Mesendoderm (in vitro differentiated cells): ENCODE measurements at regions not wholly inside any gene's neighbourhood (a gene's known extent, or its start where the extent isn't known, plus 50 kb on each side); places are given as distances from the start of the nearest gene placed in this dataset.
"Not testable (repeated sequence)": the region's sequence is repeated elsewhere in the genome, so short reads cannot be mapped to it uniquely, and the experiment has no call there.

Experiments used
- DNase-seq: peaks from one replicate; pipeline ENCODE4 v3.0.0; 2013
- H2AK5ac ChIP-seq: 2 replicates; pipeline ENCODE4 v1.6.1; 2013; ENCODE audit warnings: low read length, inconsistent platforms
- H2BK120ac ChIP-seq: 2 replicates; pipeline ENCODE4 v1.6.1; 2013; ENCODE audit warnings: low read depth, mild to moderate bottlenecking, low read length, moderate library complexity, mixed read lengths
- H2BK15ac ChIP-seq: replicated peaks from 2 replicates; pipeline ENCODE4 v1.6.1; 2013; ENCODE audit warnings: low read depth, mild to moderate bottlenecking, moderate library complexity
- H2BK5ac ChIP-seq: 2 replicates; pipeline ENCODE4 v1.6.1; 2013; ENCODE audit warnings: low read length, inconsistent platforms
- H3K18ac ChIP-seq: 2 replicates; pipeline ENCODE4 v1.6.1; 2013; ENCODE audit warnings: mild to moderate bottlenecking, low read length, mixed read lengths
- H3K23ac ChIP-seq: one replicate; pipeline ENCODE4 v1.6.1; 2013; ENCODE audit warnings: low read length
- H3K27ac ChIP-seq: 2 replicates; pipeline ENCODE4 v1.5.1; 2013; ENCODE audit warnings: low read depth, mild to moderate bottlenecking, inconsistent platforms, low read length, moderate library complexity
- H3K27me3 ChIP-seq: 2 replicates; pipeline ENCODE4 v1.6.1; 2013; ENCODE audit warnings: low read length, control low read depth, mild to moderate bottlenecking, inconsistent platforms; ENCODE audit not compliant: insufficient read depth, poor library complexity
- H3K36me3 ChIP-seq: 2 replicates; pipeline ENCODE4 v1.6.1; 2013; ENCODE audit warnings: low read length, inconsistent platforms; ENCODE audit not compliant: control insufficient read depth, insufficient read depth
- H3K4ac ChIP-seq: one replicate; pipeline ENCODE4 v1.6.1; 2013; ENCODE audit warnings: low read depth, mild to moderate bottlenecking, low read length, moderate library complexity
- H3K4me1 ChIP-seq: 2 replicates; pipeline ENCODE4 v1.6.1; 2013; ENCODE audit warnings: low read depth, low read length, inconsistent platforms; ENCODE audit not compliant: control insufficient read depth
- H3K4me2 ChIP-seq: 2 replicates; pipeline ENCODE4 v1.6.1; 2013; ENCODE audit warnings: low read length
- H3K4me3 ChIP-seq: 2 replicates; pipeline ENCODE4 v1.5.1; 2013; ENCODE audit warnings: mild to moderate bottlenecking, low read length
- H3K56ac ChIP-seq: one replicate; pipeline ENCODE4 v1.6.1; 2013; ENCODE audit warnings: low read length
- H3K79me1 ChIP-seq: 2 replicates; pipeline ENCODE4 v1.6.1; 2013; ENCODE audit warnings: low read length, inconsistent platforms
- H3K79me2 ChIP-seq: 2 replicates; pipeline ENCODE4 v1.6.1; 2013; ENCODE audit warnings: mild to moderate bottlenecking, low read length; ENCODE audit not compliant: control insufficient read depth, insufficient read depth
- H3K9ac ChIP-seq: 2 replicates; pipeline ENCODE4 v1.6.1; 2013; ENCODE audit warnings: low read length, inconsistent platforms
- H4K5ac ChIP-seq: one replicate; pipeline ENCODE4 v1.6.1; 2013; ENCODE audit warnings: low read length
- H4K8ac ChIP-seq: one replicate; pipeline ENCODE4 v1.6.1; 2013; ENCODE audit warnings: low read depth, mild to moderate bottlenecking, control low read depth, low read length, moderate library complexity
- WGBS: extraction: QIAGEN DNeasy Blood & Tissue Kit; methylation state at CpG from one replicate; pipeline ENCODE4 v1.1.7; 2013; ENCODE audit warnings: low lambda C conversion rate, missing lambda C conversion rate; ENCODE audit not compliant: insufficient coverage; ENCODE audit errors: extremely low coverage; 5-methylcytosine and 5-hydroxymethylcytosine counted together

DNA sequence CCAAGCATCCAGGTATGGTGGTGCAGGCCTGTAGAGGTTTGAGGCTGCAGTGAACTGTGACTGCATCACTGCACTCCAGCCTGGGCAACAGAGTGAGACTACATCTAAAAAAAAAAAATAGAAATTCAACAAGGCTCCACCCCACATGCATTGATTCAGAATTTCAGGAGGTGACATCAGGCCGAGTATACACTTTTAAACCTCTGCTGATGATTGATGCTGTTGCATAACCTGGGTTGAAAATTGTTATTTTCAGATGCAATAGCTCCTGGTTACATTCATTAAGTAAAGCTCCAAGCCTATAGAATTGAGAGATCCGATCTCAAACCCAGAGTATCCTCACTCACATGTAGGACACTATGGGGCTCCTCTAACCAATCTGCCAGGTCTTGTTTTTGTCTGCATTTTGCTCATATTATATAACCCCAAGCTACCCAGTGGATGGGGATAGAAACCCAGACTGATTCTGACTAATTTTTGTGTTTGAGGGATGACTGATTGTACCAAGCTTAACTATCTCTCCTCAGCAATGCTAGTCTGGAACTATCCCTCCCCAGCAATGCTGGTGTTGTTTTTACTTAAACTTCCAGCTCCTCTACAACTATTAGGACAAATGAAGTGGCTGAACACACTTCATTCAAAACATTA is 123.5 kb upstream of the PREP start:
- Histone ChIP-seq H4K8ac (no peak overlapping the region), H2BK120ac (no peak overlapping the region), H3K56ac (no peak overlapping the region), H3K4me1 (no peaks in the 10 kb centered on the region), H2BK5ac (no peak overlapping the region), H3K27ac (no peak overlapping the region), H3K79me1 (no peaks in the 10 kb centered on the region), H3K79me2 (no peaks in the 10 kb centered on the region), H4K5ac (no peak overlapping the region), H2BK15ac (no peak overlapping the region), H3K23ac (no peak overlapping the region), H3K4ac (no peak overlapping the region), H3K9ac (no peak overlapping the region), H3K4me3 (no peak overlapping the region), H3K4me2 (no peak overlapping the region), H3K36me3 (no peaks in the 10 kb centered on the region), H2AK5ac (no peak overlapping the region), H3K27me3 (no peaks in the 10 kb centered on the region), H3K18ac (no peak overlapping the region)
- WGBS: no CpG with 5 or more reads among the region's 2 CpGs
- DNase-seq: no peak

DNA sequence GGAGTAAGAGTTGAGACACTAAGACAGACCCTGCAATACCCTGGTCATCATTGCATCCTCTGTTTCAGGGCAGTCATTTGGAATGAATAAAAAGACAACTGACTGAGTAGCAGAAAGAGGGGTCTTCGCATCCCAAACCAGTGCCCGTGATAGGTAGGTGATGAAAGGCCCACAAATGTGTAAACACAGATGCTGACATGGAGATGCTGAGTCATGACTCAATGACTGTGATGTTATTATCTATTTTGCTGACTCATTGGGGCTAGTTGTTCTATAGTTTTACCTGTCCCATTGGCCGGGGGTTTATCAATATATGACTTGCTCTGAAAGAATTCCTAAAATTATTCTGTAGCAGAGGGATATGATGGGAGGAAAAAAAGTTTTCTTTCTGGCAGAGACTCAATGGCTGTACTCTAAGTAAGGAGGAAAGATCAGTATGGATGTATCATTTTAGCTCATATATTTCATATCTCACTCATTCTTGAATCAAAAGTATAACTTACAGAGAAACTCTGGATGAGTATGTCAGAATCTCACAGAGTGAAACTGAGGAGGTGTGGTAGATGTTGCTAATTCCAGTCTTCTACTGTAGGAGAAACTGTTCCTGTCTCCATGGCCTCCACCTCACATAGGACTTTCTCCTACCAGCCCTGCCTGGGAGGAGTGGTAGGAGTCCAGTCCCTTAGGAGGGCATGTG is 119.9 kb upstream of the PREP start:
- Histone ChIP-seq H3K23ac (no peak overlapping the region), H3K79me2 (no peaks in the 10 kb centered on the region), H2AK5ac (no peak overlapping the region), H3K27ac (no peak overlapping the region), H3K79me1 (no peaks in the 10 kb centered on the region), H3K36me3 (no peaks in the 10 kb centered on the region), H3K4me3 (no peak overlapping the region), H3K18ac (peak overlapping the region; percentile 51), H3K9ac (no peak overlapping the region), H4K5ac (no peak overlapping the region), H4K8ac (no peak overlapping the region), H3K56ac (no peak overlapping the region), H2BK5ac (no peak overlapping the region), H3K4me1 (no peaks in the 10 kb centered on the region), H2BK15ac (no peak overlapping the region), H3K4me2 (no peak overlapping the region), H2BK120ac (no peak overlapping the region), H3K27me3 (no peaks in the 10 kb centered on the region), H3K4ac (no peak overlapping the region)
- no CpG with 5 or more reads among the region's 3 CpGs for WGBS
- peak; percentile 15 for DNase-seq

DNA sequence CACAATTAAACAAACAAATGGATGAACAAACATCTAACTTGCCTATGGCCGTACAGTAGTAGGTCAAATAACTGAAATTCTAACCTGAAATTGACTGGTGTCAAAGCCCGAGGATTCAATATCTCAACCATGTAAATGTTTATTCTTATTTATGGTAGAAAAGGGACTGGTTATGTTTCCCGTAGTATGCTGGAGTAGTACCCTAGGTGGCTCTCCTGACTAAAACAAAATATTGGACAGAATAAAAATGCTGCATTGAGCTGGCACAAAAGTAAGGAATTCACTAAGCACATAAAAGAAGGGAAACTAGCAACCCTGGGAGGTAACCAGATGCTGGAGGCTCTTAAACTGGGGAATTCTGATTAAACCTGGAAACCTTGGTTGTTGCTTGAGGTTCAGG is 117.1 kb upstream of the PREP start:
- Histone ChIP-seq H3K79me1 (no peaks in the 10 kb centered on the region), H3K27ac (no peak overlapping the region), H3K56ac (no peak overlapping the region), H4K5ac (no peak overlapping the region), H3K4me2 (no peak overlapping the region), H3K79me2 (no peaks in the 10 kb centered on the region), H2BK15ac (no peak overlapping the region), H3K4ac (no peak overlapping the region), H3K9ac (no peak overlapping the region), H3K36me3 (no peaks in the 10 kb centered on the region), H3K18ac (no peak overlapping the region), H2BK120ac (no peak overlapping the region), H4K8ac (no peak overlapping the region), H3K4me3 (no peak overlapping the region), H3K27me3 (no peaks in the 10 kb centered on the region), H3K23ac (no peak overlapping the region), H3K4me1 (no peaks in the 10 kb centered on the region), H2BK5ac (no peak overlapping the region), H2AK5ac (no peak overlapping the region)
- WGBS: no CpG with 5 or more reads among the region's 3 CpGs
- no peak for DNase-seq

DNA sequence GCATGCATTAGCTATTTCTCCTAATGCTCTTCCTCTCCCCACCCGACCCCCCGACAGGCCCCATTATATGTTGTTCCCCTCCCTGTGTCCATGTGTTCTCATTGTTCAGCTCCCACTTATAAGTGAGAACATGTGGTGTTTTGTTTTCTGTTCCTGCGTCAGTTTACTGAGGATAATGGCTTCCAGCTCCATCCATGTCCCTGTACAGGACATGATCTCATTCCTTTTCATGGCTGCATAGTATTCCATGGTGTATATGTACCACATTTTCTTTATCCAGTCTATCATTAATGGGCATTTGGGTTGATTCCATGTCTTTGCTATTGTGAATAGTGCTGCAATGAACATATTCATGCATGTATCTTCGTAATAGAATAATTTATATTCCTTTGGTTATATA is 116.1 kb upstream of the PREP start:
- no CpG with 5 or more reads among the region's 4 CpGs for WGBS
- not testable (repeated sequence) for H3K56ac ChIP-seq, H3K79me1 ChIP-seq

DNA sequence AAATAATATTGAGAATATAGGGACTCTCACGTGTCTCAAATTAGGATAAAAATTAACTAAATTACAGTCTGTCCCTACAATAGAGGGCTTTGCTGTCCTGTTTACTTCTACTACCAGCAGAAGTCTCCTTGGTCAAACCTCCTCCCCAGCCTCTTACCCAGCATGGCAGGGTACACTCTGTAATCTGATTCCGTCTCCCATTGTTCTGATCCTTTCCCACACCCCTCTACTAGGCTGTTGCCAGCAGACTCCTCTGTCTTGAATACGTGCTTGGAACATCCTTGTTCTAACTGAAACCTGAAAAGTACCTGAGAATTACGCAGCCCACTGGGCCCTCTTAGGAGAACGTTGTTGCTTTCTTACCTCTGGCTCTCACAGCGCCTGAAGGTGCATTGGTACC is 112.2 kb upstream of the PREP start:
- Histone ChIP-seq H2BK120ac (no peak overlapping the region), H3K4me3 (no peak overlapping the region), H3K27ac (no peak overlapping the region), H3K18ac (no peak overlapping the region), H3K27me3 (no peaks in the 10 kb centered on the region), H3K4ac (no peak overlapping the region), H3K9ac (no peak overlapping the region), H2AK5ac (no peak overlapping the region), H3K79me1 (no peaks in the 10 kb centered on the region), H3K79me2 (no peaks in the 10 kb centered on the region), H3K36me3 (no peaks in the 10 kb centered on the region), H2BK15ac (no peak overlapping the region), H3K4me1 (no peaks in the 10 kb centered on the region), H4K8ac (no peak overlapping the region), H3K23ac (no peak overlapping the region), H2BK5ac (no peak overlapping the region), H4K5ac (no peak overlapping the region), H3K4me2 (no peak overlapping the region), H3K56ac (no peak overlapping the region)
- no peak for DNase-seq
- no CpG with 5 or more reads among the region's 6 CpGs for WGBS

More for the DNA sequence above, 116.1 kb upstream of the PREP start:
- not testable (repeated sequence) for H3K36me3 ChIP-seq, H3K23ac ChIP-seq, H2BK15ac ChIP-seq, DNase-seq, H4K8ac ChIP-seq, H3K79me2 ChIP-seq, H3K4me3 ChIP-seq, H3K4me1 ChIP-seq, H2AK5ac ChIP-seq, H4K5ac ChIP-seq, H2BK5ac ChIP-seq, H3K9ac ChIP-seq, H3K27ac ChIP-seq, H3K27me3 ChIP-seq, H3K4me2 ChIP-seq, H2BK120ac ChIP-seq, H3K18ac ChIP-seq, H3K4ac ChIP-seq

DNA sequence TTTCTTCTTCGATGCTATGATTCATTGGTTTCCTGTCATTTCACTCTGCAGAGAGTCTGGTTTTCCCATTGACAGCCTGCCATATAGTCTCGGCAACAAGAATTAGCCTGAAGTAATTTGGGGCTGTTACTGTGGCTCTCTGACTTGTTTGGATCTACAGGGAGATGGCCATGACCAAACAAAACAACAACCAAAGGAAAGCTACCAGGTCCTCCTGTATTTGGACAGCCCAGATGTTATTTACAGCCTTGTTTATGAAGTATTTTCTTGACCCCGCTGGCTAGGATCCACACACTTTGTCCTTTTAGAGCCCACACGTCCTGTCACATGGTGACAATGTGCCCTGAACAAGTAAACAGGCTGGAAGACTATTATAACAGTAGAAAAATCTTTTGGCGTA is 111.4 kb upstream of the PREP start:
- Histone ChIP-seq H3K36me3 (no peaks in the 10 kb centered on the region), H2BK120ac (no peak overlapping the region), H2AK5ac (no peak overlapping the region), H3K27ac (no peak overlapping the region), H3K4me1 (no peaks in the 10 kb centered on the region), H3K79me1 (no peaks in the 10 kb centered on the region), H3K4me3 (no peak overlapping the region), H3K4me2 (no peak overlapping the region), H3K9ac (no peak overlapping the region), H3K23ac (no peak overlapping the region), H3K27me3 (no peaks in the 10 kb centered on the region), H2BK15ac (no peak overlapping the region), H2BK5ac (no peak overlapping the region), H3K79me2 (no peaks in the 10 kb centered on the region), H3K4ac (no peak overlapping the region), H4K5ac (no peak overlapping the region), H3K56ac (no peak overlapping the region), H3K18ac (no peak overlapping the region), H4K8ac (no peak overlapping the region)
- no peak for DNase-seq
- WGBS: no CpG with 5 or more reads among the region's 5 CpGs
